GM18519 (cell line): ENCODE measurements at regions not wholly inside any gene's neighbourhood (a gene's known extent, or its start where the extent isn't known, plus 50 kb on each side); places are given as distances from the start of the nearest gene placed in this dataset.

Source experiments
- ATAC-seq: cut with Tn5 transposase; IDR thresholded peaks from one replicate; pipeline ENCODE4 v1.9.1; 2021; ENCODE audit warnings: mild to moderate bottlenecking, moderate library complexity; ENCODE audit not compliant: unreplicated experiment, low FRiP score

GRCh38 chr5:97388794-97389193 is 205.7 kb upstream of the RIOK2 start:
- ATAC-seq, result no peak

GRCh38 chr5:97400537-97400936 is 217.5 kb upstream of the RIOK2 start:
- ATAC-seq, result no peak

- no peak for ATAC-seq
These were observed 222.9 kb upstream of the RIOK2 start for GRCh38 chr5:97405941-97406340.

GRCh38 chr5:97406946-97407676 is 224.1 kb upstream of the RIOK2 start:
- no peak for ATAC-seq

GRCh38 chr5:97408331-97408730 is 225.3 kb upstream of the RIOK2 start:
- no peak for ATAC-seq

- ATAC-seq, result peak; percentile 39
These were observed 229.9 kb upstream of the RIOK2 start for GRCh38 chr5:97412959-97413358.

GRCh38 chr5:97417986-97418385 is 234.9 kb upstream of the RIOK2 start:
- ATAC-seq, result no peak

GRCh38 chr5:97418462-97418861 is 235.4 kb upstream of the RIOK2 start:
- ATAC-seq, result peak; percentile 79

- no peak for ATAC-seq
These were observed 237.6 kb upstream of the RIOK2 start for GRCh38 chr5:97420646-97421045.

GRCh38 chr5:97422678-97423077 is 239.6 kb upstream of the RIOK2 start:
- ATAC-seq, result no peak

- ATAC-seq, result no peak
These were observed 242.5 kb upstream of the RIOK2 start for GRCh38 chr5:97425511-97425910.

- no peak for ATAC-seq
These were observed 244.2 kb upstream of the RIOK2 start for GRCh38 chr5:97427235-97427634.

- ATAC-seq, result no peak
These were observed 251.0 kb upstream of the RIOK2 start for GRCh38 chr5:97434021-97434420.

GRCh38 chr5:97436405-97436804 is 253.4 kb upstream of the RIOK2 start:
- no peak for ATAC-seq

- ATAC-seq, result no peak
These were observed 260.7 kb upstream of the RIOK2 start for GRCh38 chr5:97443740-97444139.

GRCh38 chr5:97449172-97449571 is 266.1 kb upstream of the RIOK2 start:
- no peak for ATAC-seq

- ATAC-seq, result no peak
These were observed 269.6 kb upstream of the RIOK2 start for GRCh38 chr5:97452646-97453045.

- ATAC-seq, result no peak
These were observed 270.2 kb upstream of the RIOK2 start for GRCh38 chr5:97453263-97453662.

- ATAC-seq, result no peak
These were observed 271.0 kb upstream of the RIOK2 start for GRCh38 chr5:97454015-97454414.

GRCh38 chr5:97455996-97456395 is 272.9 kb upstream of the RIOK2 start:
- ATAC-seq, result no peak

GRCh38 chr5:97458851-97459250 is 275.8 kb upstream of the RIOK2 start:
- ATAC-seq, result peak; percentile 79

GRCh38 chr5:97471951-97472350 is 288.9 kb upstream of the RIOK2 start:
- no peak for ATAC-seq

GRCh38 chr5:97475847-97476246 is 292.8 kb upstream of the RIOK2 start:
- no peak for ATAC-seq
